IMR-90 (cell line): ENCODE measurements at regions not wholly inside any gene's neighbourhood (a gene's known extent, or its start where the extent isn't known, plus 50 kb on each side); places are given as distances from the start of the nearest gene placed in this dataset.

ENCODE experiments used
- SMC3 ChIP-seq: fragments of 150-350 bp; IDR thresholded peaks from 2 replicates; pipeline ENCODE4 v1.6.1; 2016; ENCODE audit warnings: low read depth, mild to moderate bottlenecking, antibody characterized with exemption, low read length, moderate library complexity
- TF ChIP-seq, protein P1 (sequence below): conservative IDR thresholded peaks from 2 replicates; pipeline ENCODE4 v1.5.1; 2012; ENCODE audit warnings: mild to moderate bottlenecking, low read depth, low read length, improper control_type of control experiment

DNA sequence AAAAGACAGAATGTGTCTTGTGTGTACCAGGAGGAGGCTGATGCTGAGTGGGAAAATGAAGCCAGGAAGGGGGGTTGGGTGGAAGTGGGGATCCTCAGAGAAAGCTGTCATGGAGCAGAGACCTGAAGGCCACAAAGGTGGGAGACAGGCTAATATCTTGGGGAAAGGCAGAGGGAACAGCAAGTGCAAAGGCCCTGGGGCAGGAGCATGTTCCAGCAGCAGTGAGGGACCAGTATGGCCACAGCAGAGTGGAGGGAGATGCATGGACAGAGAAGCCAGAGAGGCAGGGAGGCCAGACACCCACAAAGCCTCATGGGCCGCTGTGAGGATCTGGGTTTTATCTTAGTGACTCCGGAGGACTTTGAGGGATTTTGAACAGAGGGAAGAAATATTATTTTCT is 254.2 kb upstream of the SULF2 start:
- TF ChIP-seq, protein P1, sequence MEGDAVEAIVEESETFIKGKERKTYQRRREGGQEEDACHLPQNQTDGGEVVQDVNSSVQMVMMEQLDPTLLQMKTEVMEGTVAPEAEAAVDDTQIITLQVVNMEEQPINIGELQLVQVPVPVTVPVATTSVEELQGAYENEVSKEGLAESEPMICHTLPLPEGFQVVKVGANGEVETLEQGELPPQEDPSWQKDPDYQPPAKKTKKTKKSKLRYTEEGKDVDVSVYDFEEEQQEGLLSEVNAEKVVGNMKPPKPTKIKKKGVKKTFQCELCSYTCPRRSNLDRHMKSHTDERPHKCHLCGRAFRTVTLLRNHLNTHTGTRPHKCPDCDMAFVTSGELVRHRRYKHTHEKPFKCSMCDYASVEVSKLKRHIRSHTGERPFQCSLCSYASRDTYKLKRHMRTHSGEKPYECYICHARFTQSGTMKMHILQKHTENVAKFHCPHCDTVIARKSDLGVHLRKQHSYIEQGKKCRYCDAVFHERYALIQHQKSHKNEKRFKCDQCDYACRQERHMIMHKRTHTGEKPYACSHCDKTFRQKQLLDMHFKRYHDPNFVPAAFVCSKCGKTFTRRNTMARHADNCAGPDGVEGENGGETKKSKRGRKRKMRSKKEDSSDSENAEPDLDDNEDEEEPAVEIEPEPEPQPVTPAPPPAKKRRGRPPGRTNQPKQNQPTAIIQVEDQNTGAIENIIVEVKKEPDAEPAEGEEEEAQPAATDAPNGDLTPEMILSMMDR: no peak
- no peak for TF ChIP-seq SMC3
